ENCODE measurements at regions not wholly inside any gene's neighbourhood (a gene's known extent, or its start where the extent isn't known, plus 50 kb on each side); places are given as distances from the start of the nearest gene placed in this dataset.

- Mint-ChIP-seq H3K4me3 (no peak overlapping the region), H3K27me3 (ENCODE audit: low read depth) (no peaks in the 10 kb centered on the region), H3K27ac (0 out of 2 replicates have a peak overlapping the region, but pooled peaks have one; percentile 61), H3K36me3 (peaks cover 9% of the 10 kb centered on the region), H3K4me1 (peaks cover 5% of the 10 kb centered on the region), H3K9me3 (peaks cover 16% of the 10 kb centered on the region)
- ATAC-seq (no peak), DNase-seq (ENCODE audit: low spot score) (no peak)
- CTCF ChIA-PET: no interaction called here
- POLR2A ChIA-PET: no interaction called here
- TF ChIP-seq, protein P1, sequence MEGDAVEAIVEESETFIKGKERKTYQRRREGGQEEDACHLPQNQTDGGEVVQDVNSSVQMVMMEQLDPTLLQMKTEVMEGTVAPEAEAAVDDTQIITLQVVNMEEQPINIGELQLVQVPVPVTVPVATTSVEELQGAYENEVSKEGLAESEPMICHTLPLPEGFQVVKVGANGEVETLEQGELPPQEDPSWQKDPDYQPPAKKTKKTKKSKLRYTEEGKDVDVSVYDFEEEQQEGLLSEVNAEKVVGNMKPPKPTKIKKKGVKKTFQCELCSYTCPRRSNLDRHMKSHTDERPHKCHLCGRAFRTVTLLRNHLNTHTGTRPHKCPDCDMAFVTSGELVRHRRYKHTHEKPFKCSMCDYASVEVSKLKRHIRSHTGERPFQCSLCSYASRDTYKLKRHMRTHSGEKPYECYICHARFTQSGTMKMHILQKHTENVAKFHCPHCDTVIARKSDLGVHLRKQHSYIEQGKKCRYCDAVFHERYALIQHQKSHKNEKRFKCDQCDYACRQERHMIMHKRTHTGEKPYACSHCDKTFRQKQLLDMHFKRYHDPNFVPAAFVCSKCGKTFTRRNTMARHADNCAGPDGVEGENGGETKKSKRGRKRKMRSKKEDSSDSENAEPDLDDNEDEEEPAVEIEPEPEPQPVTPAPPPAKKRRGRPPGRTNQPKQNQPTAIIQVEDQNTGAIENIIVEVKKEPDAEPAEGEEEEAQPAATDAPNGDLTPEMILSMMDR (IDR thresholded peaks at IDR 0.05): no peak
- TF ChIP-seq NFATC4 (CRISPR knock-in tag; IDR thresholded peaks at IDR 0.05): no peak
- no peak for TF ChIP-seq FOXP4 (CRISPR knock-in tag; IDR thresholded peaks at IDR 0.05)
- no peak for TF ChIP-seq TEAD4 (CRISPR knock-in tag; IDR thresholded peaks at IDR 0.05)
- no peak for TF ChIP-seq ZNF121 (CRISPR knock-in tag; IDR thresholded peaks at IDR 0.05)
- TF ChIP-seq E2F1 (CRISPR knock-in tag; IDR thresholded peaks at IDR 0.05): no peak
- TF ChIP-seq, protein P2, sequence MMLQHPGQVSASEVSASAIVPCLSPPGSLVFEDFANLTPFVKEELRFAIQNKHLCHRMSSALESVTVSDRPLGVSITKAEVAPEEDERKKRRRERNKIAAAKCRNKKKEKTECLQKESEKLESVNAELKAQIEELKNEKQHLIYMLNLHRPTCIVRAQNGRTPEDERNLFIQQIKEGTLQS (CRISPR knock-in tag; conservative IDR thresholded peaks at IDR 0.05): no peak
- TF ChIP-seq HMGXB4 (CRISPR knock-in tag; IDR thresholded peaks at IDR 0.05): no peak
- TF ChIP-seq NFE2L1 (CRISPR knock-in tag; IDR thresholded peaks at IDR 0.05): no peak
- TF ChIP-seq, protein P3, sequence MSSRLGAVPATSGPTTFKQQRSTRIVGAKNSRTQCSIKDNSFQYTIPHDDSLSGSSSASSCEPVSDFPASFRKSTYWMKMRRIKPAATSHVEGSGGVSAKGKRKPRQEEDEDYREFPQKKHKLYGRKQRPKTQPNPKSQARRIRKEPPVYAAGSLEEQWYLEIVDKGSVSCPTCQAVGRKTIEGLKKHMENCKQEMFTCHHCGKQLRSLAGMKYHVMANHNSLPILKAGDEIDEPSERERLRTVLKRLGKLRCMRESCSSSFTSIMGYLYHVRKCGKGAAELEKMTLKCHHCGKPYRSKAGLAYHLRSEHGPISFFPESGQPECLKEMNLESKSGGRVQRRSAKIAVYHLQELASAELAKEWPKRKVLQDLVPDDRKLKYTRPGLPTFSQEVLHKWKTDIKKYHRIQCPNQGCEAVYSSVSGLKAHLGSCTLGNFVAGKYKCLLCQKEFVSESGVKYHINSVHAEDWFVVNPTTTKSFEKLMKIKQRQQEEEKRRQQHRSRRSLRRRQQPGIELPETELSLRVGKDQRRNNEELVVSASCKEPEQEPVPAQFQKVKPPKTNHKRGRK (CRISPR knock-in tag; IDR thresholded peaks at IDR 0.05; ENCODE audit: borderline replicate concordance): no peak
- no peak for TF ChIP-seq ZNF532 (CRISPR knock-in tag; IDR thresholded peaks at IDR 0.05; ENCODE audit: borderline replicate concordance)
- TF ChIP-seq, protein P4, sequence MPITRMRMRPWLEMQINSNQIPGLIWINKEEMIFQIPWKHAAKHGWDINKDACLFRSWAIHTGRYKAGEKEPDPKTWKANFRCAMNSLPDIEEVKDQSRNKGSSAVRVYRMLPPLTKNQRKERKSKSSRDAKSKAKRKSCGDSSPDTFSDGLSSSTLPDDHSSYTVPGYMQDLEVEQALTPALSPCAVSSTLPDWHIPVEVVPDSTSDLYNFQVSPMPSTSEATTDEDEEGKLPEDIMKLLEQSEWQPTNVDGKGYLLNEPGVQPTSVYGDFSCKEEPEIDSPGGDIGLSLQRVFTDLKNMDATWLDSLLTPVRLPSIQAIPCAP (CRISPR knock-in tag; IDR thresholded peaks at IDR 0.05): no peak
- TF ChIP-seq GRHL2 (CRISPR knock-in tag; IDR thresholded peaks at IDR 0.05; ENCODE audit: insufficient replicate concordance, severe bottlenecking): no peak
- no peak for TF ChIP-seq JAZF1 (CRISPR knock-in tag; IDR thresholded peaks at IDR 0.05)
- TF ChIP-seq FOXK1 (CRISPR knock-in tag; IDR thresholded peaks at IDR 0.05): no peak
- TF ChIP-seq PREB (CRISPR knock-in tag; IDR thresholded peaks at IDR 0.05; ENCODE audit: borderline replicate concordance): no peak
- no peak for TF ChIP-seq RELA (CRISPR knock-in tag; IDR thresholded peaks at IDR 0.05; ENCODE audit: borderline replicate concordance)
- no peak for TF ChIP-seq GTF2I (CRISPR knock-in tag; conservative IDR thresholded peaks at IDR 0.05)
- TF ChIP-seq, protein P5, sequence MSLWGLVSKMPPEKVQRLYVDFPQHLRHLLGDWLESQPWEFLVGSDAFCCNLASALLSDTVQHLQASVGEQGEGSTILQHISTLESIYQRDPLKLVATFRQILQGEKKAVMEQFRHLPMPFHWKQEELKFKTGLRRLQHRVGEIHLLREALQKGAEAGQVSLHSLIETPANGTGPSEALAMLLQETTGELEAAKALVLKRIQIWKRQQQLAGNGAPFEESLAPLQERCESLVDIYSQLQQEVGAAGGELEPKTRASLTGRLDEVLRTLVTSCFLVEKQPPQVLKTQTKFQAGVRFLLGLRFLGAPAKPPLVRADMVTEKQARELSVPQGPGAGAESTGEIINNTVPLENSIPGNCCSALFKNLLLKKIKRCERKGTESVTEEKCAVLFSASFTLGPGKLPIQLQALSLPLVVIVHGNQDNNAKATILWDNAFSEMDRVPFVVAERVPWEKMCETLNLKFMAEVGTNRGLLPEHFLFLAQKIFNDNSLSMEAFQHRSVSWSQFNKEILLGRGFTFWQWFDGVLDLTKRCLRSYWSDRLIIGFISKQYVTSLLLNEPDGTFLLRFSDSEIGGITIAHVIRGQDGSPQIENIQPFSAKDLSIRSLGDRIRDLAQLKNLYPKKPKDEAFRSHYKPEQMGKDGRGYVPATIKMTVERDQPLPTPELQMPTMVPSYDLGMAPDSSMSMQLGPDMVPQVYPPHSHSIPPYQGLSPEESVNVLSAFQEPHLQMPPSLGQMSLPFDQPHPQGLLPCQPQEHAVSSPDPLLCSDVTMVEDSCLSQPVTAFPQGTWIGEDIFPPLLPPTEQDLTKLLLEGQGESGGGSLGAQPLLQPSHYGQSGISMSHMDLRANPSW (CRISPR knock-in tag; conservative IDR thresholded peaks at IDR 0.05; ENCODE audit: low read depth): no peak
These were observed 841.9 kb upstream of the HS3ST1 start for GRCh38 chr4:12270546-12270945.
